ENCODE measurements at regions not wholly inside any gene's neighbourhood (a gene's known extent, or its start where the extent isn't known, plus 50 kb on each side); places are given as distances from the start of the nearest gene placed in this dataset.
"Not testable (repeated sequence)": the region's sequence is repeated elsewhere in the genome, so short reads cannot be mapped to it uniquely, and the experiment has no call there.

DNA sequence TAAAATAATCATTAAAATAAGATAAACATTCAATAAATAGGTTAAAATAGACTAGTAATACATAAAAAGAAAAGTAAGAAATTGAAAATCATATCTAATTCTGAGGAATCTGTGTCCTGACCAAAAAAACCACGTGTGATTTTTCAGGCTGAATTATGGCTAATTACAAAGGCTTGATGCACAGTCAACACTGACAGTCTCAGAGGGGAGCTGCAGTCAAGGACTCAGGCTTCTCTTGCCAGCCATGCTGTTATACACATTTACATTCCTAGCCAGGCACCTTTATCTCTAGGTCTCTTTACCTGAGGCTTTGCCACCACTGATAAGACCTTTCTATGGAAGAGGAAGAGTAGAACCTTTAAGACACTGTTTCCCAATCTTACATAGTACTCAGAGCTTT, 1737.7 kb upstream of the PCDH10 start:
- no peak for DNase-seq

- DNase-seq: no peak
Measured at GRCh38 chr4:131419147-131419546, 1729.9 kb upstream of the PCDH10 start.

DNA sequence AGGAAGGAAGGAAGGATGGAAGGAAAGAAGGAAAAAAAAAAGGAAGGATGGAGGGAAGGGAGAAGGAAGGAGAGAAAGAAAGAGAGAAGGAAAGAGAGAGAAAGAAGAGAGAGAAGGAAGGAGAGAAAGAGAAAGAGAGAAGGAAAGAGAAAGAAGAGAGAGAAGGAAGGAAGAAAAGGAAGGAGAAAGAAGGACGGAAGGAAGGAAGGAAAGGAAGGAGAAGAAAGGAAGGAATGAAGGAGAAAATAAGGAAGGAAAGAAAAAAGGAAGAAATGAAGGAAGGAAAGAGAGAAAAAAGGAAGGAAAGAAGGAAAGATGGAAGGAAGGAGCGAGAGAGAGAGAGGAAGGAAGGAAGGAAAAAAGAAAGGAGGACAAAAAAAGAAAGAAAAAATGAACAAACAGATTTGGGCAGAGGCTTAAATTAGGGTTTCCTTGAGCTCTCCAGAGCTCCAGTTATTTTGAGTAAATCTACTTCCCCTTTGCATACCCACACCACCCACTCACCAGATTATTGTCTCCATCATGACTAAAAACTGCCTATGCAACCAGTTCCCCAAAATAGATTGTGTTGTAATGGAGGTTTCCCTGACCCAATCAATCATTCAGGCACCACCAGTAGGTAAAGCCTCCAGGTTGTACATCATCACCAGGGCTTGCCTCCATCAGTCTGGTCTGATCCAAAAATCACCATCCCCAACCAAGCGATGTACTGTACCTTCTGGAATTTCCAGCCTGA, 1722.9 kb upstream of the PCDH10 start:
- DNase-seq: no peak

- no peak for DNase-seq
Measured at GRCh38 chr4:131427000-131427399, 1722.1 kb upstream of the PCDH10 start.

GRCh38 chr4:131430302-131430701, 1718.8 kb upstream of the PCDH10 start:
- no peak for DNase-seq

DNA sequence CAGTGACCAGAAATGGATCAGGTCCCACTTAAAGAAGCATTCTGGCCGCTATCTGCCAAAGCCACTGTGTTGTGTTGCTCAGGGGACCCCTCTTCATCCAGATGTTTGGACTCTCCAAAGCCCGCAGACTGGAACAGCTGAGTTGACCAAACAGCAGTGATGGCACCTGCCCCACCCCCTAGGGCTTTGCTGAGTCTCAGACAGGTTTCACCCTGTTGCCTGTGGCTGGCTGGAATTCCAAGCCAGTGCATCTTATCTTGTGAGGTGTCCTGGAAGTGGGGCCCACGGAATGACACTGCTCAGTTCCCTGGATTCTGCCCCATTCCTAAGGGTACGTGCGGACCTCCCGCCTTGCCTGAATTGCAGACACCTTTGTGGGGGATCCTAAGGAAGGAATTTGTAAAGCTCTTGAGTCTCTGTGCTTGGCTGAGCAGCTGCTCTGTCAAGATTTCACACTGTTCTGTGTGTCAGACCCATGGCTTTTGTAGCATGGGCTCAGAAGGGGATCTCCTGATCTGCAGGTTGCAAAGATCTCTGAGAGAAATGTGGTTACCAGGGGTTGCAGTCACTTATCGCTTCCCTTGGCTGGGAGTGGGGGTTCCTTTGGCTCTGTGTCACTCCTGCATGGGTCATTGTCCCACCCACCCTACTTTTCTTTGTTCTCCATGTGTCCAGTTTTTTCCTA, 1707.9 kb upstream of the PCDH10 start:
- DNase-seq: no peak

- no peak for DNase-seq
Measured at GRCh38 chr4:131447883-131448282, 1701.2 kb upstream of the PCDH10 start.

DNA sequence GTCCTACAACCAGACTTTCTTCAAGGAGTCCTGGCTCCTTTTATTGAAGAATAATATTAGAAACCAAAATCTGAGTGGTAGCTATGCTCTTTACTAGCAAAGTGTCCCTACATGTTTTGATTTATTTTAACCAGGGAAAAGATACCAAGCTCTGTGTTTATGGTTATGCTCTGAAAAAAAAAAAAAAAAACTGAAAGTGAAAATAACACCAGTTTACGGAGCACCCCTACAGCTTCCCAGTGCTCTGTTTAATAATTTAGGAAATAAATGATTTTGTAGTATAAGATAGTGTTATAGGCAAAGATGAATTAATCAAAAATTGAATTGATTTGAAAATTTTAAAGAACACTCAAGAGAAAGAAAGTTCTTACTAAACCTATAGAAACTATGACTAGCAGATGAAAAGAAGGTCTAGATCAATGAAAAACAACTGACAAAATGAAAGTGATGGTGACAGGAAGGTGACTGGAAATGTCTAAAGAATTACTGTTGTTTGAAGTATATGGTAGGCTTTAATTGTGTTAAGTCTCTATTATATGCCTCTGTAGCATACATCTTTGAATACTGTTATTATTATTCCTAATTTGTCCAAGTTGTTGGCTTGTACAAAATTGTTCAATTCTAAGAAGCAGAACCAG, 1698.4 kb upstream of the PCDH10 start:
- DNase-seq: no peak

GRCh38 chr4:131459430-131460101, 1689.5 kb upstream of the PCDH10 start:
- DNase-seq: no peak

DNA sequence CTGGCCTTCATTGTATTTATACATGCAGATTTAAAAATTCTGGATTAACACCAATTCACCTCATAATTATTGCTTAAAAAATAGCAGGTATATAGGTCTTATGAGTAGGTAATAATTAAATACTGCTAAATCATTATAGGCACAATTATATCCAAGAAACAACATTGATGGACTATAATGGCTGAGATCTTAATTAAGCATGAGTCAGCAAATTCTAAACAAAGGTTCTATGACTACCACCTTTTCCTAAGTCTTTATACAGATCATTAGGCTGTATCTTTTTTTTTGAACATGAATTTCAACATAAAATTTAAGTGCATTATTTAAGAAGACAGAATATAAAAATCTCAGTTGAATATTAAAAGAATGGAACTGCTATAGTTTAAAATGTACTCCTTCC, 1678.7 kb upstream of the PCDH10 start:
- DNase-seq: no peak

GRCh38 chr4:131488772-131489171, 1660.3 kb upstream of the PCDH10 start:
- DNase-seq: no peak

- not testable (repeated sequence) for DNase-seq
Measured at GRCh38 chr4:131496211-131496610, 1652.9 kb upstream of the PCDH10 start.

DNA sequence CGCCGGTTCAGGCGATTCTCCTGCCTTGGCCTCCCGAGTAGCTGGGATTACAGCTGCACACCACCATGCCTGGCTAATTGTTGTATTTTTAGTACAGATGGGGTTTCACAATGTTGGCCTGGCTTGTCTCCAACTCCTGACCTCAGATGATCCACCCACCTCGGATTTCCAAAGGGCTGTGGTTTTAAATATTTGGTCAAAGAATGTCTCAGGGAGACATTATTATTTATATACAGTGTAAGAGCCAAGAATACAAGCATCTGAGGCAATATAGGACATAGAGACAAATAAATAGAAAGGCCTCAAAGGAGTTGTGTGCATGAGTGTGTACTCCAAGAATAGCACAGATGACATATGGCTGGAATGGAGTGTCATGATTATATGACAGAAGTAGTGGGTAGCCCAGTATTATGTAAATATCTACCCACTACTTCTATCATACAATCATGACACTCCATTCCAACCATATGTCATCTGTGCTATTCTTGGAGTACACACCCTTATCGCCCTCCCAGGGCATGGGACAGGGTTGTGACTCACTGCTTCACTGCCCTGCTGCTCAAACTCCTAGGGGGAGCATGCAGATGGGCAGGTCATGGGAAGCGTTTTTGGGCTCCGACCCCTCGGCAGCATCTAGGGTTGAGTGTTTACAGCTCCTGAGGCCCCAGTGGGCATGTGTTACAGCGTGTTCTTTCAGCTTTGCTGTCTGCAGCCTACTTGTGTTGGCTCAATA, 1649.8 kb upstream of the PCDH10 start:
- DNase-seq: no peak

DNA sequence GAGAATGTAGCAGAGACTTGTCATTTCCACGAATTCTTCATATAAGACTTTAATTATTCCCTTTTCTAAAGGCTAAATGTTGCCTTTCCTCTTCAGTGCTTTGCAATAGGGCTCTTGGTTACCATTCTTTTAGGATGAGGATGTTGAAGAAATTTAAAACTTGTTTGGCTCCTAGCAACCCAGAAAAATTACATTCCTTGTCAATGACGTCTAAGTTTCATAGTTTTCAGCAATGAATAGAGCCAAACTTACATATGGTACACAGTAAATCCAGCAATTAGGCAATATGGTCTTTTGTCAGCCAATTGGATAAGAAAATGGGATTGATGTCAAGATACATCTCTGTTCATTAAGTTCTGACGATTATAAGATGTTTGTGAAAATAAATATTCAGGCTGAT, 1639.6 kb upstream of the PCDH10 start:
- DNase-seq: no peak

DNA sequence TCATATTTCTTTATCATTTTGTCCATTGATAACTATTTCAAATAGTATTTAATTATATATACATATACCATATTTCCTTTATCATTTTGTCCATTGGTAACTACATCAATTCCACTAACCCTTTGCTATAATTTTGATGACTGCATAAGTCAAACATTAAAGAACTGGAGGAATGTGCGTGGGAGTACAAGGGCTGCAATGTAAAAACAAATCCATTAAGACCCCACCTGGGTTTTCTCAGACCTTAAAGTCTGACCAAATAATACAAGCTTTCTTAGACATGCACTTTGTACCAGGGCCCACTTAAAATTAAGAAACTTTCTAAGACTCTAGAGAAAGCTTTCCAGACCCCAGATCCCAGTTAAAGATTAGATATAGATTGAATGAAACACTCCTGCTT, 1622.4 kb upstream of the PCDH10 start:
- DNase-seq: no peak

GRCh38 chr4:131531087-131531486, 1618.0 kb upstream of the PCDH10 start:
- DNase-seq: no peak

DNA sequence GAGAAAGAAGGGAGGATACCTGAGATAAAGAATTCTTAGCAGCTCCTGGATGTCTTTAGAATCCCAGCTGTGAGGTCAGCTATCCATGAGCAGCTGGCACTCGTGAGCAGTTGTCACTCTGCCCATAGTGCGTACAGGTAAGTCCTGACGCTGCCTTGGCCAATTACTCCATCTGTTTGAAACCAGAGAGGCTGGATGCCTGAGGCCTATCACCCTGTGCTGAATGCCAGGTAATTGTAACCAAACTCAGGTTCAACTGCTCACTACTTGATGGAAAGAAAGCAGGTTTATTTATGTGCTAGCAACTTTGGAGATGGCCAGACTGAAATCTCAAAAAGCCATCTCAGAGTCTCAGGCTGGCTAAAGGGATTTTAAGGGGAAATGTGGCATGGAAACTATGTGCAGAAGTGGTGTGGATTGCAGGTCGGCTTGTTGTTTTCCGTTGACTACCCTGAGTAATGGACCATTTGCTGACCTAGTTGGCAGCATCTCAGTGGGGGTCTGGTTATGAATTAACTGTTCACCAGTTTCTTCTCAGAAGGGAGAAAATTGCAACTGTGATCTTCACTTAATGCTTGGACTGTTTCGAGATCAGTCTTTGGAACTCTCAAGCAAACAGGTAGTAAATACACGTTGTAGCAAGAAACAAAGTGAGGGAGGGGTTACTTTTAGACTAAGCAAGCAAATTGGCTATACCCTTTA, 1614.0 kb upstream of the PCDH10 start:
- DNase-seq: no peak

- DNase-seq: no peak
Measured at GRCh38 chr4:131540256-131540655, 1608.8 kb upstream of the PCDH10 start.

DNA sequence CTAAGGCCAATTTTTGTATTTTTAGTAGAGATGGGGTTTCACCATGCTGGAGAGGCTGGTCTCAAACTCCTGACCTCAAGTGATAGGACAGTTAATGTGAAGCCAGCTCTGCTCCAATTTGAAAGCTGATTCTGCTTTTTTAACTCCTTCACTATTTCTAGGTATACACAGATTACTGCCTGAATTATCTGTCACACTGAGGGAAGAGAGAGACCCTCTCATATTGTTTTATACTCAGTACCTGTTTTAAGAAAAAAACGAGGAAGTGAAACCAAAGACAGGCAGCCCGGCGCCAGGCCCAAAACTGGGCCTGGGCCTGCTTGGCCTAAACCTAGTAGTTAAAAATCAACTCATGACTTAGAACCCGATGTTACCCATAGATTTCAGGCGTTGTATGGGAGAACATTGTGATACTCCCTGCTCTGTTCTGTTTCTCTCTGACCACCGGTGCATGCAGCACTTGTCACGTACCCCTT, 1601.5 kb upstream of the PCDH10 start:
- DNase-seq: no peak

GRCh38 chr4:131551306-131551705, 1597.8 kb upstream of the PCDH10 start:
- DNase-seq: no peak

DNA sequence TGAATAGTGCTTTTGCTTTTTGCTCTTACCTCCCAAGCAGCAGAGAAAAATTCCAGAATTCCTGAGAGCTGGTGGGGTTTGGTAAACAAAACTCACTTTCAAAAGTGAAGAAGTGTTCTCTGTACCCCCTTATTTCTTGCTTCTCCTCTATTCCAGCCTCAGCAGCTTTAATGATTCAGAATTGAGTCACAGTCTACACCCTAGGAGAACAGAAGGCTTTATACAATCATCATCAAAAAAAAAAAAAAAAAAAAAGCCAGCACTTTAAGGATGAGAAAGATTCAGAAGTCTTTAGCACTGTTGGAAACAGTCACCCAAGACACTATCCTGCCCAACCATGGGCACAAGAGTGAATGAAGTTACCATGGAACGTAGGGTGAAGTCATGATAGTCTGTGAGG, 1583.1 kb upstream of the PCDH10 start:
- no peak for DNase-seq

DNA sequence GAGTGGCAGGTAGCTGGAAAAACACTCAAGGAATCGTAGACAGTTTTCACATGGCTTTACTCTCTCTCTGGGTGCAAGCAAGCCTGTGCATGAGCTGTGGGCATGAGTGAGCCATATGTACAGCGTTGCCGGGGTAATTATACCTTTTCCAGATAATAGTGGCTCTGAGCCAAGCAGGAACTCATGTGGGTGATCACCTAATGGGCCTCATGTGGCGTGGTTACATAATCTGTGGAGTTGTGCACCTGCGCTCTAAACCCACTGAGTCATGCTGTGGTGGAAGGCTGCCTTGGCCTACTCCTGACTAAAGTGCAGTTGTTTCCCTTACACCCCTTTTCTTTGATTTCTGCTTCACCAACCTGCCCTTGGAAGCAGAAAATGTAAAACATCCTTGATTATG, 1564.5 kb upstream of the PCDH10 start:
- DNase-seq: no peak

All from activated CD4-positive, CD25-positive, alpha-beta regulatory T cell (primary cell).